ENCODE measurements at regions not wholly inside any gene's neighbourhood (a gene's known extent, or its start where the extent isn't known, plus 50 kb on each side); places are given as distances from the start of the nearest gene placed in this dataset.
A peak's percentile ranks its signal among the peaks of the same experiment; 100 is the strongest.
"Not testable (repeated sequence)": the region's sequence is repeated elsewhere in the genome, so short reads cannot be mapped to it uniquely, and the experiment has no call there.

DNA sequence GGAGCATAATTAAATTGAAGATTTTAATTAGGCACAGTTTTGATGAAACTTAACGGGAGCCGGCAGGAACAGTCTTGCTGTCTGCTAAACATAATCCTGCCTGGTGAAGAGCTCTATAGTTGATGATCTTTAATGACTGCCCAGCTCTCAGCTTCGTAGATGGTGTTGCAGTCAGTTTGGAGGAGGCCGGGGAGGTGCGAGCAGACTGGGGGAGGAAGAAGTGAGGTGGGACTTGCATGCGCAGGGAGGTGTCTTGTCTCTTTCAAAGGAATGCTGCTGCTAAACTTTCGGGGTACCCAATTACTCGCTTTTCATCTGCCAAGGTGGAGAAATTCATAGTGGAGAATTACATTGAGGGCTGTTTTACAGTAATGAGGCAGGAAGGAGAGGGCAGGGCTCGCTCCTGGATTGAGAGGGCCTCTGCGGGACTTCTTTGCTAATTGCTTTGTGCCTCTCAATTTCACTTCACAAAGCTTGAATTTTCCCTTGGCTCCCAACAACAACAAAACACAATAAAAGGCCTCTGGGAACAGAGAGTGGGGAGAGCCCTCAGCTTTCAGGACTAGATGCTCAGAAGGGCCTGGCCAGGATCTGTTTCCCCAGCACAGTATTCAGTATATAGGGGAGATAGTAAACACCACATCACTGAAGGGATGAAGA, 257.9 kb upstream of the ADRA1B start:
- no peak overlapping the region for H3K4me3 ChIP-seq (ENCODE audit: low read depth, low read length)
- DNase-seq (ENCODE audit: low read depth) = no peak

DNA sequence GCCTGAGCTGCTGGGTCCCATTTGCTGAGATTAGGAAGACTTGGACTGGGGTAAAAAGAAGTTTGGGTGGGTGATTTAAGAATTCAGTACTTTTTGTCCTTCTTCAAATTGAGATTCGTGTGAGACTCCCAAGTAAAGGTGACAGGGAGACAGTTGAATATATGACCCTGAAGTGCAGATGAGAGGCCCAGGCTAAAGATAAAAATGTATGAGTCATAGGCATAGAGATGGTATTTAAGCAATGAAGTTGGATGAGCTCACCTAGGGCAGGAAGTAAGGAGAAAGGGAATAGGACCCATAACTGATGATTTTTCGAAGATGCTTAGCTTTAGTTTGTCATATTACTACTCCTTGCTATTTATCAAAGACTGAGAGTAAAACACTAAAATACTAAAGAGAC, 255.9 kb upstream of the ADRA1B start:
- no peak for DNase-seq (ENCODE audit: low read depth)
- H3K4me3 ChIP-seq (ENCODE audit: low read depth, low read length) = no peak overlapping the region

DNA sequence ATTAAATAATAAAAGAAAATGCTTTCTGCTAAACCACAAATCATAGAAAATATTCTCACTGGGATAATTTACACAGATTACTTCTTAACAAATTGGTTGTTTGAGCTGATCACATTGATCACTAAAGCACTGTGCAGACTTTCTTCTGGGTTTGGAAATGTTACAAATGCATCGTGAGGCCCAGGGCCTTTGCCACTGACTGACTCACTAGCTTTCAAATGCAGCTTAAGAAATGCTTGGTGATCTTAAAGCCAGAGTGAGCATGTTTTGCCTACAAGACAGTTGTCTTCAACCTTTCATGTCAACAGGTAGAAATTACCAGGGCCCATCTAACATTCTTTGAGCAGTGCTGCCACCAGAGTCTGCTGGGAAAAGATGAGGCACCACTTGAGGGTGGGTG, 252.3 kb upstream of the ADRA1B start:
- no peak overlapping the region for H3K4me3 ChIP-seq (ENCODE audit: low read depth, low read length)
- DNase-seq (ENCODE audit: low read depth) = no peak

DNA sequence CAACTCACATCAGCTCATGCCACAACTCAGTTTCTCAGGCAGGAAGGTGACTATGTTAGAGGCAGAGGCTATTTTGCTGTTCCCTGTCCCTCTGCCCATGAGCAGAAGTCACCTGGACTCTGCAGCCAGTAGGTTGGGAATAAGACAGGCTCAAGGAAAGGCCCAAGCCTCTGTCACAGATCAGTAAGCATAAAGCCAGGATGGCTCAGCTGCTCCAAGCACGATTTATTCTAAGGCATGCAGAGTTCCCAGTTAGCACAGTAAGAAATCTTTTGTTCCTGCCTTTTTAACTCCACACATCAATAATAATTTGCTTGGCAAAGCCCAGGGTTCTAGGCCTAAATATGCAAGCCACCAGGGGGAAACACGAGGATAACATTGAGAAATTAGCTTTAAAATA, 249.0 kb upstream of the ADRA1B start:
- H3K4me3 ChIP-seq (ENCODE audit: low read depth, low read length) = no peak overlapping the region
- DNase-seq (ENCODE audit: low read depth) = no peak

DNA sequence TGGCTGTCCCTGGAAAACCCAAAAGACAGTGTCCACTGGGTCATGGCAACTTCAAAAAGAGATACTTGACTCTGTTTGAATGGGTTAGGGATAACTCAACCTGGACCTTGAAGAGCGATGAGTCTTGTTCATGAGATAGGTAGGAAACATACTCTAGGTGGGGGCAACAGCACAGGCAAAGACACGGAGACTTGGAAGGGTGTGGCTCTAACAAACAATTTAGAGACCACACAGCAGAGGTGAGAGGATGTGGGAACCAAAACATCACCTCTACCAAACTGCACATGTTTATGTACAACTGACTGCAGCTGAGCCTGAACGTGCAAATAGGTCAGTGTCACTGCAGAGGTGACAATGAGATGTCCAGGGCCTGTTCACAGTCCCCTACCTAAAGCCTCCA, 247.7 kb upstream of the ADRA1B start:
- no peak for DNase-seq (ENCODE audit: low read depth)
- no peak overlapping the region for H3K4me3 ChIP-seq (ENCODE audit: low read depth, low read length)

DNA sequence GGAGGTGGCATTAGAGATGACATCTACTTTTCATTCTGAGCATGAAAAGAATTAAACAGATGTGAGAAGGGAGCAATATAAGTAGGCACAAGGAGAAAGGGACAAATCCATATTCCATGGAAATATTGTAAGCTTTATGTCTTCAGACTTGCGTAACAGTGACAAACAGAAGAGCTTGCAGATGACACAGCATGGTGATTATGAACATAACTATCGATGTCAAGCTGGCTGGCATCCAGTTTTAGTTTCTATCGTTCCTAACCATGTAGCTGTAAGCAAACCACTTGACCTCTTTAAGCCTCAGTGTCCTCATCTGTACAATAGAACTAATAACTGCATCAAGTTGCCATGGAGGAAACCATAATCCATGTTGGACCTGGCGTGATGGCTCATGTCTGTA, 246.7 kb upstream of the ADRA1B start:
- no peak overlapping the region for H3K4me3 ChIP-seq (ENCODE audit: low read depth, low read length)
- no peak for DNase-seq (ENCODE audit: low read depth)

DNA sequence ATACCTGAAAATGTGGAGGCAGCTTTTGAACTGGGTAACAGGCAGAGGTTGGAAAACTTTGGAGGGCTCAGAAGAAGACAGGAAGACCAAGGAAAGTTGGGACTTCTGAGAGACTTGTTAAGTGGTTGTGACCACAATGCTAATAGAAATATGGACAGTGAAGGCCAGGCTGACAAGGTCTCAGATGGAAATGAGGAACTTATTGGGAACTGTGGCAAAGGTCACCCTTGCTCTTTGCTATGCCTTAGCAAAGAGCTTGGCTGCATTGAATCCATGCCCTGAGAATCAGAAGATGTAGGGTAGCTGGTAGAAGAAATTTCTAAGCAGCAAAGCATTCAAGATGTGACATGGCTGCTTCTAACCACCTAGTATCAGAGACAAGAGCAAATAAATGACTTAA, 244.4 kb upstream of the ADRA1B start:
- no peak for DNase-seq (ENCODE audit: low read depth)

DNA sequence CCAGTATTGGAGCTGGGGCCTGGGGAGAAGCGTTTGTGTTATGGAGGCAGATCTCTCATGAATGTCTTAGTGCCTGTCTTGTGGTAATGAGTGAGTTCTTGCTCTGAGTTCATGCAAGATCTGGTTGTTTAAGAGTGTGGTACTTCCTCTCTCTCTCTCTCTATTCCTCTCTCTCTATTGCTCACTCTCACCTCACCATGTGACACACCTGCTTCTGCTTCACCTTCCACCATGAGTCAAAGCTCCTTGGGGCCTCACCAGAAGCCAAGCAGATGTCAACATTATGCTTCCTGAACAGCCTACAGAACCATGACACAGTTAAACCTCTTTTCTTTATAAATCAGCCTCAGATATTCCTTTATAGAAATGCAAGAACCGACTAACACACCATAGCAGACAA, 242.7 kb upstream of the ADRA1B start:
- DNase-seq (ENCODE audit: low read depth) = no peak
- no peak overlapping the region for H3K4me3 ChIP-seq (ENCODE audit: low read depth, low read length)

More for the DNA sequence above, 244.4 kb upstream of the ADRA1B start:
- no peak overlapping the region for H3K4me3 ChIP-seq (ENCODE audit: low read depth, low read length)

DNA sequence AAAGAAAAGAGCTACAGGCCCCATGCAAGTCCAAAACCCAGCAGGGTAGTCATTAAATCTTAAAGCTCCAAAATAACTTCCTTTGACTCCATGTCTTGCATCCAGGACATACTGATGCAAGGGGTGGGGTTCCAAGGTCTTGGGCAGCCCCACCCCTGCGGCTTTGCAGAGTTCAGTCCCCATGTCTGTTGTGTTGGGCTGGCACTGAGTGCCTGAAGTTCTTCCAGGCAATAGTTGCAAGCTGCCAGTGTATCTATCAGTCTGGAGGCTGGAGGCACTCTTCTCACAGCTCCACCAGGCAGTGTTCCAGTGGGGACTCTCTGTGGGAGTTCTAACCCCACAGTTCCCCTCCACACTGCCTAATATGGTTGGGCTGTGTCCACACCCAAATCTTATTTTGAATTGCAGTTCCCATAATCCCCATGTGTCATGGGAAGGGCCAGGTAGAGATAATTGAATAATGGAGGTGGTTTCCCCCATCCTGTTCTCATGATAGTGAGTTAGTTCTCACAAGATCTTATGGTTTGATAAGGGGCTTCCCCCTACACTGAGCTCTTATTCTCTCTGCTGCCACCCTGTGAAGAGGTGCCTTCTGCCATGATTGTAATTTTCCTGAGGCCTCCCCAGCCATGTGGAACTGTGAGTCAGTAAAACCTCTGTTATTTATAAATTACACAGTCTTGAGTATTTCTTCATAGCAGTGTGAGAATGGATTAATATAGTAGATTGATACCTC, 237.5 kb upstream of the ADRA1B start:
- no peak overlapping the region for H3K4me3 ChIP-seq (ENCODE audit: low read depth, low read length)
- DNase-seq (ENCODE audit: low read depth) = no peak

DNA sequence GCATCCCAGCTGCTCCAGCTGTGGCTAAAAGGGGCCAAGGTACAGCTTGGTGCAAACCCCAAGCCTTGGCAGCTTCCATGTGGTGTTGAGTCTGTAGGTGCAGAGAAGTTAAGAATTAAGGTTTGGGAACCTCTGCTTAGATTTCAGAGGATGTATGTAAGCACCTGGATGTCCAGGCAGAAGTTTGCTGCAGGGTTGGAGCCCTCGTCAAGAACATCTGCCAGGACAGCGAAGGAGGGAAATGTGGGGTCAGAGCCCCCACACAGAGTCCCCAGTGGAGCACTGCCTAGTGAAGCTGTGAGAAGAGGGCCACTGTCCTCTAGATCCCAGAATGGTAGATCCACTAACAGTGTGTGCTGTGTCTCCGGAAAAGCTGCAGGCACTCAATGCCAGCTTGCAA, 236.2 kb upstream of the ADRA1B start:
- DNase-seq (ENCODE audit: low read depth) = no peak
- no peak overlapping the region for H3K4me3 ChIP-seq (ENCODE audit: low read depth, low read length)

DNA sequence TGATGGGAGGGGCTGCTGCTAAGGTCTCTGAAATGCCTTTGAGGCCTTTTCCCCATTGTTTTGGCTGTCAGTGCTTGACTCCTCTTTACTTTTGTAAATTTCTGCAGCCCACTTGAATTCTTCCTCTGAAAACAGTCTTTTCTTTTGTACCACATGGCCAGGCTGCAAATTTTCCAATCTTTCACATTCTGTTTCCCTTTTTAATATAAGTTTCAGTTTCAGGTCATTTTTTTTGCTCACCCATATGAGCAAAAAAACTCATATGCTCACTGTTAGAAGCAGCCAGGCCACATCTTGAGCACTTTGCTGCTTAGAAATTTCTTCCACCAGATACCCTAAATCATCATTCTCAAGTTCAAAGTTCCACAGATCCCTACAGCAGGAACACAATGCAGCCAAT, 234.6 kb upstream of the ADRA1B start:
- H3K4me3 ChIP-seq (ENCODE audit: low read depth, low read length) = no peak overlapping the region
- DNase-seq (ENCODE audit: low read depth) = no peak

DNA sequence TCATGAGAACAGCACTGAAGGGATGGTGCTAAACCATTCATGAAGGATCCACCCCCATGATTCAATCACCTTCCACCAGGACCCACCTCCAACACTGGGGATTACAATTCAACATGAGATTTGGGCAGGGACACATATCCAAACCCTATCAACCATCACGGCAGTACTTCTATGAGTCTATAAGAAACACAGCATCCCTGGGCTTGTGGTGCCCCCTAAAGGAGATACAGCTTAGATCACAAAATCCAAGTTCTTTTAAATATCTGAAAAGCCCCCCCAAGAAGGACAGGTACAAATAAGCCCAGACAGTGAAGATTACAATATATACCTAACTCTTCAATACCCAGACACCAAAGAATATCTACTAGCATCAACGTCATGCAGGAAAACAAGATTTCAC, 233.7 kb upstream of the ADRA1B start:
- H3K4me3 ChIP-seq (ENCODE audit: low read depth, low read length) = no peak overlapping the region
- DNase-seq (ENCODE audit: low read depth) = no peak

DNA sequence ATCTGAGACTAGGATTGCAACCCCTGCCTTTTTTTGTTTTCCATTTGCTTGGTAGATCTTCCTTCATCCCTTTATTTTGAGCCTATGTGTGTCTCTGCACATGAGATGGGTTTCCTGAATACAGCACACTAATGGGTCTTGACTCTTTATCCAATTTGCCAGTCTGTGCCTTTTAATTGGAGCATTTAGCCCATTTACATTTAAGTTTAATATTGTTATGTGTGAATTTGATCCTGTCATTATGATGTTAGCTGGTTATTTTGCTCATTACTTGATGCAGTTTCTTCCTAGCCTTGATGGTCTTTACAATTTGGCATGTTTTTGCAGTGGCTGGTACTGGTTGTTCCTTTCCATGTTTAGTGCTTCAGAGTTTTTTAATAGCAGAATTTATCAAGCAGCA, 228.4 kb upstream of the ADRA1B start:
- not testable (repeated sequence) for H3K4me3 ChIP-seq (ENCODE audit: low read depth, low read length); DNase-seq (ENCODE audit: low read depth)

DNA sequence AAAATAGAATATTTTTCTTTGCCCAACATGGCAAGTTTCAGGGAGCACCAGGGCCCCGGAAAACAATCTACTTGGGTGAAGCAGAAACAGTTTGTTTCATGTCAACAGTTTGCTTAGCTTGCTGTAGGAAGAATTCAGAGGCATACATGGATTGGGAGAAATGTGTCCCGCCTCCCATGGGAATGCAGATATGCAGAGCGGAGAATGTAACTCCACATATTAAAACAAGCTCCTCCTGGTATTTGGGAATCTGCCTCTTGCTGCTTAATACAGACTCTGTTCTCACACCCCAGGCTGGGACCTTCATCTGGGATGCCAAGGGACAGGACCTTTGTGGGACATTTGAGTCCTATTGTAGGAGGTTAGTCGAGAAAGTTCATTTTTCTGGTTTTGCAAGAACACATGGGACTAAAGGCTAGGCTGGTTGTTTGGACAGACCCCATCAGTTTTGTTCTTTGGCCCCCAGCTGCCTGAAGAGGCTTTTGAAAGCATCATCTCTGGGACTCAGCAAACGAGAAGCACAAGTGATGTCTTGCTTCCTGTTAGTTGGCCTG, 220.5 kb upstream of the ADRA1B start:
- DNase-seq (ENCODE audit: low read depth) = no peak
- H3K4me3 ChIP-seq (ENCODE audit: low read depth, low read length) = no peak overlapping the region

DNA sequence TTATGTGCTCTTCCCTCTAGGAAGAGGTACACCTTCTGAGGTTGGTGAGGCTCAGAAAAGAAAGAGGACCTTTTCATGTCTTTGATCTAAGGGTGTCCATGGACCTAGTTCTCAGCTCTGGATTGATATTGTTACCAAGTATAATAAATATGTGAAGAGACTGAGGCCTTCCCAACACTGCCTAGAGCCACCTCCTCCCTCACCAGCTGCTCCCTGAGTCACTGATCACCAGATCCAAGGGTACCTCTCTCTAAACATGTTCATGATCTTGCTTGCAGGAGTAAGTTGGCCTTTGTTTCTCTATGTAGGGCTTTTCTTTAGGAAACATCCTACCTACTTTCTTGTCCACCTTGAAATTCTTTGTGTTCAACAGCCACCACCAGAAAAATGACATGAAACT, 218.8 kb upstream of the ADRA1B start:
- no peak overlapping the region for H3K4me3 ChIP-seq (ENCODE audit: low read depth, low read length)
- DNase-seq (ENCODE audit: low read depth) = no peak

DNA sequence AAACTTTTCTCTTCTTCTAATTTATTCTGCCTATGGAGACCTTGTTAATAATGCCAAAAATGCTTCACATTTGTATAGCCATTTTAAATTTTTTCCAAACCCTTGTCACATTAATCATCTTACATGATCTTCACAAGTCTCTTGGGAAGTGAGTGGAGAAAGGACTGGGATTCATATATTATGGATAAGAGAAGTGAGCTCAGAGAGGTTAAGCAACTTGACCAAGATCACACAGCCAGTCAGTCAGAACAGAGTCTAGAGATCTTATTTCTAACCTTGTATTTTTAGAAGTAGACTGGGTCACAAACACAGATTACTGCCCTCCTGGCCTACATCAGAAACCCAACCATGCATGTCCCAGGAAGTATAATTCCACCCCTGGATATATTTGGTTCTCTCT, 218.0 kb upstream of the ADRA1B start:
- no peak for DNase-seq (ENCODE audit: low read depth)

DNA sequence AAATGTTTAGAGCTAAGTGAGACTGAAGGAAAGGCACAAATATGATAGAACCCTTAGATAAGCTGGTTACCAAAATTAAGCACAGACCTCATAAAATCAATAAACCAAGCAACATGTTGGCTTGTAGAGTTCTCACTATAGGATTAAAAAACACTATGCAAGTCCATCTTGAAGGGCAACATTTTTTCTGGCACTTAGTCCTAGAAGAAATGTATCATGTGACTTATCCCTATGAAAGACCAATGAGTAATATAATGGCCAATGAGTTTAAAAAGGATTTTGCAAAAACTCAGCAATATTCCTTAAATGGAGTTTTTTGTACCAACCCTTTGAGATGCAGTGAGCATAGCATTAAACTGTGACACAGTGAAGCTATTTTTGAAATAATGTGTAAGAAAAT, 216.3 kb upstream of the ADRA1B start:
- no peak overlapping the region for H3K4me3 ChIP-seq (ENCODE audit: low read depth, low read length)
- no peak for DNase-seq (ENCODE audit: low read depth)

More for the DNA sequence above, 218.0 kb upstream of the ADRA1B start:
- H3K4me3 ChIP-seq (ENCODE audit: low read depth, low read length) = no peak overlapping the region

DNA sequence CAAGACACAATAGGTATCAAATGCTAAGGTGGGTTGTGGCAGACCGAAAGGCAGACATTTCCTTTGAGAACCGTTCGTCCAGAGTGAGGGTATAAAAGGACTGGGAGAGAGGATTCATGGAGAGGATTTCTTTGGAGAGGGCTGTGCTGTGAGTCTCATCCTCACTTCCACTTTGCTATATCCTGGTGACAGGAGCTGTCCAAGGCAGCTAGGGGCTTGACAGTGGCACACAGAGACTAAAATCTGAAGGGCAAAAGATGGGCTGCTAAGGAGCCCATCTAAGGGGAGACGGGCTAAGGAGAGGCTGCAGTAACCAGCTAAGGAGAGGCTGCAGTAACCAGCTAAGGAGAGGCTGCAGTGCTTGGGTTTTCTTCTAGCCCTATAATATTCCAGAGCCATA, 214.0 kb upstream of the ADRA1B start:
- no peak overlapping the region for H3K4me3 ChIP-seq (ENCODE audit: low read depth, low read length)
- DNase-seq (ENCODE audit: low read depth) = no peak

DNA sequence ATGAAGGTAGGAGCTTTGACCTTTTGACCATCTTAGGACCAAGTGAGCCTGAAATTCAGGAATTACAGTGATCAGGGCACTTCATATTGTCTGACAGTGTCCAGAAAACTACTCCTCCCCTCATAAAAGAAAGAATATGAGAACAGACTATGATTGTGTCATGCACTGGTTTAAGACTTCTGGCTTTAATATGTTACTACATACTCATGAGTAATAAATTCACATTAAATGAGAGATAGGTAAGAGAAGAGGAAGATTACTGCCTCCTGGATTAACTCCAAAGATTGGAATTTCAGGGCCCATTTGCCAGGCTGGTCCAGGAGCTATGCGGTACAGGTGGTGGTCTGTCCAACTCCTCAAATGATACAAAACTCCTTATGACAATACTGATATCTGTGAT, 213.5 kb upstream of the ADRA1B start:
- H3K4me3 ChIP-seq (ENCODE audit: low read depth, low read length) = no peak overlapping the region
- DNase-seq (ENCODE audit: low read depth) = no peak

DNA sequence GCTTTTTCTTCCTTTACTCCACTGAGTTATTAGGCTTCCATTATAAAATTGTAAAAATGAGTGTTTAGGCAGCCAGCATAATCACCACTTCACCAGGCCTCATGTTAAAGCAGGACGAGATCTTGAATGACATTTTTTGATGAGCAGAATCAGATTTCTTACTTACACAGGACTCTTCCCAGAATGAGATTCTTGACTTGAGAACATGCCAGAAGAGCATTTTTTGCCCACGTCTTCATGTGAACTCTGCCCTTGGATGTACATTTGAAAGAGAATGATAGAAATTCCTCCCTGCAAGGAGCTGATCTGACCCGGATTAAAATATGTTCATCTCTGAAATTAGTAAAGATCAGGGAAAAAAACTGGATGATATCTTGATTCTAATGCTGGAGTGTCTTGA, 212.1 kb upstream of the ADRA1B start:
- no peak overlapping the region for H3K4me3 ChIP-seq (ENCODE audit: low read depth, low read length)
- peak; percentile 48 for DNase-seq (ENCODE audit: low read depth)

DNA sequence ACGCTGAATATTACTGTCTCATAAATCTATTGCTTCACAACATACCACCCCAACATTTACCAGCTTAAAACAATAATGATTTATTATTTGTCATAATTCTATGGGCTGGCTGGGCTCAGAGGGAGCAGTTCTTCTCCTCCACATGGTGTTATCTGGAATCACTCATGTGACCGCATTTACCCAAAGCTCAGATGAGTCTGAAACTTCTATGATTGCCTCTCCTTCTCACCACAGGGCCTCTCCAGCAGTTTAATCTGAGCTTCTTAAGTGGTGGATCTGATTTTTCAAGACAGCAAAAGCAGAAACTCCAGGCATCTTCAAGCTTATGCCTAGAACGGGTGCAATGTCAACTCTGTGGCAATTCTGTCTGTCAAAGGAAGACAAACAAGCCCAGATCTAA, 210.3 kb upstream of the ADRA1B start:
- H3K4me3 ChIP-seq (ENCODE audit: low read depth, low read length) = no peak overlapping the region
- DNase-seq (ENCODE audit: low read depth) = no peak
